ENCODE measurements at regions not wholly inside any gene's neighbourhood (a gene's known extent, or its start where the extent isn't known, plus 50 kb on each side); places are given as distances from the start of the nearest gene placed in this dataset.

DNA sequence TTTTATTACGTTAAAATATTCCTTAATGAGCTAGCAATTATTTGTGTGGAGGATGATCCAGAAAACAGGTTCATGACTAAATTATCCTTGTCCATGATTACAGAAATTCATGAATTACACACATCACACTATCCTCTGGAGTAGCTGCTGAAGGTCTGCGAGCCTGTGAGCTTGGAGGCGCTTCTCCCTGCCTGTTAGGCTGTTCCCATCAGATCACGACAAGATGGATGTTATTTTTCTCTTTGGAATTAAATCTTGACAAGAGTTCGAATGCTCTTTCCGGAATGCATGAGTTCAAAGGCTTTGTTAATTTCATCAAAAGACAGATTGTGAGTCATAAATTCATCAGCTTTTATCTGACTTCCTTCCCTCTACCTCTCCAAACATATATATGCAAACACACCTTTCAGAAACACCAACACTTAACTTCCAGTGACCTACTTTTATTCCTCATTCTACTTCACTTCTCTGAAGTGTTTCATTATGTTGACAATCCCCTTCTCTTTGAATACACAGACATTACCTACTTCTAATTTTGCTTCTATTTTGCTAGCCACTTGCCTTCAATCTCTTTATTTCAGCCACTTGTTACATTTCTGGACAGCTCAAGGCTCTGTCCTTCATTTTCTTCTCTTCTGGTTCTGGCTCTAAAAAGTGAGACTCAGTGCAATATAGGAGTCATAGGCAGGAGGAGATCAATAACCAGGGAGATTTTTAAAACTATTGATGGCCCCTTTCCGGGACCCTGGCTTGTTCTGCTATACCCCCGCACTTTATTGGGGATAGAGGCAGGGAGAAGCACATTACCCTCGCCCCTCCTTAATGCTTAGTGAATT is 274.6 kb downstream of the BTG1 start:
- CTCF ChIA-PET = no interaction called here
- BruUV-seq (replicated peaks) = no TSS peak
- intact Hi-C loops (cut with micrococcal nuclease) = no loop called here

DNA sequence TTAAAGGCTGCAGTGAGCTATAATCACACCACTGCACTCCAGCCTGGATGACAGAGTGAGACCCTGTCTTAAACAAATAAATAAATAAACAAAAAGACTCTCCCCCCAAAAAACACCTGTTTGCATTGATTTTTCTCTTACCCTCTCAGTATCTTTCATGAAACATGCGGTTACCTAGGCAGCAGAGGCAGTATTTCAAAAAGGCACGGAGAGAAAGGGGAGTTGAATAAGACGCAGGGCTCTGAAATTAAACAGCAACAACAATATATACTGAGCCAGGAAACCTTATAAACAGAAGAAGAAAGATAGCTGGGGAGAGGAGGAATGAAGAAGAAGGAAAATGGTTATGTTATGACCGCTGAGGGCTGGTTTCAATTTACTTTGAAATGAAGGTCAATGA is 277.6 kb downstream of the BTG1 start:
- no peak overlapping the region for H3K4me3 ChIP-seq (ENCODE audit: low read length)
- no TSS peak for BruUV-seq (replicated peaks)
- intact Hi-C loops (cut with micrococcal nuclease) = no loop called here
- H3F3A ChIP-seq (ENCODE audit: low read length, unreplicated experiment) = no peaks in the 10 kb centered on the region
- no peak for ATAC-seq
- no peaks in the 10 kb centered on the region for H3K79me2 ChIP-seq (ENCODE audit: low read length)
- H3K36me3 ChIP-seq (ENCODE audit: low read depth, low read length) = no peaks in the 10 kb centered on the region
- no peak overlapping the region for H3K9ac ChIP-seq (ENCODE audit: low read length)
- no peak for DNase-seq
- H4K20me1 ChIP-seq (ENCODE audit: low read length) = no peaks in the 10 kb centered on the region
- H3K27me3 ChIP-seq (ENCODE audit: low read length) = no peaks in the 10 kb centered on the region
- H3K27ac ChIP-seq (ENCODE audit: low read length) = no peak overlapping the region
- POLR2A ChIA-PET (ENCODE audit: unreplicated experiment) = no interaction called here
- H3K9me2 ChIP-seq (replicated peaks; ENCODE audit: low read length) = no peaks in the 10 kb centered on the region
- H3K4me2 ChIP-seq (ENCODE audit: low read length) = no peak overlapping the region
- TF ChIP-seq EZH2 (IDR thresholded peaks at IDR 0.05; ENCODE audit: low read length, unreplicated experiment) = no peak
- no peak for TF ChIP-seq CTCF (conservative IDR thresholded peaks at IDR 0.05; ENCODE audit: low read depth, low read length)
- no peak for TF ChIP-seq EZH2phosphoT487 (IDR thresholded peaks at IDR 0.05; ENCODE audit: borderline replicate concordance, low read length)
- CTCF ChIA-PET = no interaction called here
- H3K9me3 ChIP-seq (ENCODE audit: low read length) = no peaks in the 10 kb centered on the region
- H2AFZ ChIP-seq (ENCODE audit: low read length) = no peak overlapping the region
- no peaks in the 10 kb centered on the region for H3K4me1 ChIP-seq (ENCODE audit: insufficient read depth, low read length)

More for the DNA sequence above, 274.6 kb downstream of the BTG1 start:
- POLR2A ChIA-PET (ENCODE audit: unreplicated experiment) = no interaction called here
- Histone ChIP-seq H3K9me2 (replicated peaks; ENCODE audit: low read length) (no peaks in the 10 kb centered on the region), H2AFZ (ENCODE audit: low read length) (no peak overlapping the region), H4K20me1 (ENCODE audit: low read length) (no peaks in the 10 kb centered on the region), H3K9ac (ENCODE audit: low read length) (no peak overlapping the region), H3K9me3 (ENCODE audit: low read length) (no peaks in the 10 kb centered on the region), H3K4me3 (ENCODE audit: low read length) (no peak overlapping the region), H3K27ac (ENCODE audit: low read length) (no peak overlapping the region), H3K79me2 (ENCODE audit: low read length) (no peaks in the 10 kb centered on the region), H3K27me3 (ENCODE audit: low read length) (no peaks in the 10 kb centered on the region), H3K4me1 (ENCODE audit: insufficient read depth, low read length) (no peaks in the 10 kb centered on the region), H3F3A (ENCODE audit: low read length, unreplicated experiment) (no peaks in the 10 kb centered on the region), H3K4me2 (ENCODE audit: low read length) (no peak overlapping the region), H3K36me3 (ENCODE audit: low read depth, low read length) (no peaks in the 10 kb centered on the region)
- TF ChIP-seq EZH2phosphoT487 (IDR thresholded peaks at IDR 0.05; ENCODE audit: borderline replicate concordance, low read length) (no peak), EZH2 (IDR thresholded peaks at IDR 0.05; ENCODE audit: low read length, unreplicated experiment) (no peak), CTCF (conservative IDR thresholded peaks at IDR 0.05; ENCODE audit: low read depth, low read length) (no peak)
- ATAC-seq (no peak), DNase-seq (no peak)

GRCh38 chr12:91866566-91866965 is 279.1 kb downstream of the BTG1 start:
- Histone ChIP-seq H3K9ac (ENCODE audit: low read length) (no peak overlapping the region), H3K27ac (ENCODE audit: low read length) (no peak overlapping the region), H3K4me1 (ENCODE audit: insufficient read depth, low read length) (no peaks in the 10 kb centered on the region), H3K36me3 (ENCODE audit: low read depth, low read length) (no peaks in the 10 kb centered on the region), H3K9me2 (replicated peaks; ENCODE audit: low read length) (no peaks in the 10 kb centered on the region), H2AFZ (ENCODE audit: low read length) (no peak overlapping the region), H3K4me2 (ENCODE audit: low read length) (no peak overlapping the region), H3K27me3 (ENCODE audit: low read length) (no peaks in the 10 kb centered on the region), H3K4me3 (ENCODE audit: low read length) (no peak overlapping the region), H3F3A (ENCODE audit: low read length, unreplicated experiment) (no peaks in the 10 kb centered on the region), H3K9me3 (ENCODE audit: low read length) (no peaks in the 10 kb centered on the region), H4K20me1 (ENCODE audit: low read length) (no peaks in the 10 kb centered on the region), H3K79me2 (ENCODE audit: low read length) (no peaks in the 10 kb centered on the region)
- TF ChIP-seq EZH2 (IDR thresholded peaks at IDR 0.05; ENCODE audit: low read length, unreplicated experiment) (no peak), CTCF (conservative IDR thresholded peaks at IDR 0.05; ENCODE audit: low read depth, low read length) (no peak)
- CTCF ChIA-PET = no interaction called here
- ATAC-seq (no peak), DNase-seq (no peak)
- POLR2A ChIA-PET (ENCODE audit: unreplicated experiment) = no interaction called here
- no TSS peak for BruUV-seq (replicated peaks)
- intact Hi-C loops (cut with micrococcal nuclease) = no loop called here

Data from PC-3 (cell line).